ENCODE measurements at regions not wholly inside any gene's neighbourhood (a gene's known extent, or its start where the extent isn't known, plus 50 kb on each side); places are given as distances from the start of the nearest gene placed in this dataset.

- ATAC-seq (no peak), DNase-seq (peak in 1 of 3 donors; percentile 51)
- intact Hi-C loops (cut with DNase I), result no loop called here
- Histone ChIP-seq H3K4me1 (peaks cover 0 to 26% (median 10%) of the 10 kb centered on the region in 4 donors), H3K4me3 (no peak overlapping the region), H3K27me3 (no peaks in the 10 kb centered on the region), H3K9me3 (no peaks in the 10 kb centered on the region), H3K27ac (no peak overlapping the region), H3K36me3 (no peaks in the 10 kb centered on the region)
- WGBS (ENCODE audit: insufficient coverage, low coverage, low lambda C conversion rate, missing lambda C conversion rate), result 72% methylated on average over 6 of the region's 20 CpGs
- no peak for TF ChIP-seq CTCF (IDR thresholded peaks at IDR 0.05)
- TF ChIP-seq POLR2A (IDR thresholded peaks at IDR 0.05), result no peak
Observed at GRCh38 chr2:238697193-238698071, 150.5 kb upstream of the TWIST2 start.

GRCh38 chr2:238698072-238698352, 149.9 kb upstream of the TWIST2 start:
- no peak for ATAC-seq

GRCh38 chr2:238698451-238699306, 149.2 kb upstream of the TWIST2 start:
- Histone ChIP-seq H3K27ac (no peak overlapping the region), H3K4me3 (no peak overlapping the region), H3K4me1 (peaks cover 0 to 26% (median 10%) of the 10 kb centered on the region in 4 donors), H3K27me3 (no peaks in the 10 kb centered on the region), H3K9me3 (no peaks in the 10 kb centered on the region), H3K36me3 (no peaks in the 10 kb centered on the region)
- peak in 1 of 3 donors; percentile 44 for DNase-seq
- TF ChIP-seq POLR2A (IDR thresholded peaks at IDR 0.05) (no peak), CTCF (IDR thresholded peaks at IDR 0.05) (no peak)
- intact Hi-C loops (cut with DNase I), result no loop called here
- 81% methylated on average over 7 of the region's 20 CpGs for WGBS (ENCODE audit: insufficient coverage, low coverage, low lambda C conversion rate, missing lambda C conversion rate)
- no peak for ATAC-seq

More at GRCh38 chr2:238698072-238698352, 149.9 kb upstream of the TWIST2 start:
- no peak for TF ChIP-seq CTCF (IDR thresholded peaks at IDR 0.05)
- TF ChIP-seq POLR2A (IDR thresholded peaks at IDR 0.05), result no peak
- no peak for DNase-seq
- Histone ChIP-seq H3K9me3 (no peaks in the 10 kb centered on the region), H3K4me3 (no peak overlapping the region), H3K4me1 (peaks cover 0 to 26% (median 10%) of the 10 kb centered on the region in 4 donors), H3K27me3 (no peaks in the 10 kb centered on the region), H3K36me3 (no peaks in the 10 kb centered on the region), H3K27ac (no peak overlapping the region)
- WGBS (ENCODE audit: insufficient coverage, low coverage, low lambda C conversion rate, missing lambda C conversion rate), result 51% methylated on average over 4 of the region's 7 CpGs
- intact Hi-C loops (cut with DNase I), result no loop called here

- no peak for ATAC-seq
- no peaks in the 10 kb centered on the region for H3K9me3 ChIP-seq
- peaks cover 0 to 26% (median 10%) of the 10 kb centered on the region in 4 donors for H3K4me1 ChIP-seq
- TF ChIP-seq CTCF (IDR thresholded peaks at IDR 0.05), result no peak
- no peak for TF ChIP-seq POLR2A (IDR thresholded peaks at IDR 0.05)
- peak in 1 of 3 donors; percentile 31 for DNase-seq
- 80% methylated on average over 3 of the region's 13 CpGs for WGBS (ENCODE audit: insufficient coverage, low coverage, low lambda C conversion rate, missing lambda C conversion rate)
- intact Hi-C loops (cut with DNase I), result no loop called here
- H3K27ac ChIP-seq, result no peak overlapping the region
- H3K27me3 ChIP-seq, result no peaks in the 10 kb centered on the region
- H3K4me3 ChIP-seq, result no peak overlapping the region
- no peaks in the 10 kb centered on the region for H3K36me3 ChIP-seq
Observed at GRCh38 chr2:238699307-238700116, 148.4 kb upstream of the TWIST2 start.
